K562 (cell line): ENCODE measurements at regions not wholly inside any gene's neighbourhood (a gene's known extent, or its start where the extent isn't known, plus 50 kb on each side); places are given as distances from the start of the nearest gene placed in this dataset.

Experiments used
- CBX2 ChIP-seq: fragments of 200-600 bp; sonication (generic); IDR thresholded peaks from one replicate; pipeline ENCODE4 v1.6.1; 2012; ENCODE audit warnings: mild to moderate bottlenecking, low read length, inconsistent platforms; ENCODE audit not compliant: insufficient read depth, poor library complexity, severe bottlenecking
- EHMT2 ChIP-seq: fragments of 450-650 bp; IDR thresholded peaks from 2 replicates; pipeline ENCODE4 v1.6.1; 2018; ENCODE audit warnings: antibody characterized with exemption
- HMG20B ChIP-seq: fragments of 250-450 bp; sonication (Bioruptor Pico); IDR thresholded peaks from 2 replicates; pipeline ENCODE4 v1.5.0; 2021; ENCODE audit warnings: mild to moderate bottlenecking
- JUND ChIP-seq, 2 experiments: IDR thresholded peaks; 2 replicates in 1 of 2; 3 replicates in 1 of 2; pipeline ENCODE4 v1.6.1; 2011; ENCODE audit warnings: borderline replicate concordance in 2 of 2, low read depth in 2 of 2, low read length in 2 of 2, improper control_type of control experiment in 1 of 2, missing biosample characterization in 1 of 2, missing genetic modification characterization in 1 of 2, missing genetic modification reagents in 1 of 2
- MYC ChIP-seq, 2 experiments: fragments of 250-450 bp in 1 of 2; sonication (Bioruptor Pico) in 1 of 2; IDR thresholded peaks; 2 replicates each; pipeline versions ENCODE4 v1.5.1 to v1.6.1; 2012 to 2021; ENCODE audit warnings: low read depth in 2 of 2, borderline replicate concordance in 1 of 2, improper control_type of control experiment in 1 of 2, low read length in 1 of 2, mild to moderate bottlenecking in 1 of 2, moderate library complexity in 1 of 2
- PTBP1 ChIP-seq: fragments of 200-400 bp; formaldehyde crosslinking; IDR thresholded peaks from 2 replicates; pipeline ENCODE4 v1.6.1; 2017; ENCODE audit warnings: low read depth, low read length
- SMAD1 ChIP-seq: fragments of 150-350 bp; IDR thresholded peaks from 2 replicates; pipeline ENCODE4 v1.6.1; 2014; ENCODE audit warnings: low read length, low read depth; ENCODE audit not compliant: partially characterized antibody
- TAF9B ChIP-seq: fragments of 450-650 bp; IDR thresholded peaks from 2 replicates; pipeline ENCODE4 v1.6.1; 2018; ENCODE audit warnings: mild to moderate bottlenecking; ENCODE audit not compliant: partially characterized antibody
- TF ChIP-seq, protein P1 (sequence below): fragments of 450-650 bp; IDR thresholded peaks from 2 replicates; pipeline ENCODE4 v1.6.1; 2017; ENCODE audit warnings: mild to moderate bottlenecking, moderate library complexity
- TF ChIP-seq, protein P2 (sequence below), 3 experiments: IDR thresholded peaks in 2 of 3; conservative IDR thresholded peaks in 1 of 3; 2 replicates each; pipeline ENCODE4 v1.5.1; 2011 to 2012; ENCODE audit warnings: low read length in 3 of 3, mild to moderate bottlenecking in 3 of 3, control low read depth in 2 of 3, improper control_type of control experiment in 1 of 3, inconsistent platforms in 1 of 3, low read depth in 1 of 3, mixed read lengths in 1 of 3, moderate library complexity in 1 of 3; ENCODE audit not compliant: insufficient read depth in 2 of 3

GRCh38 chr20:60802676-60803075 is 449.4 kb upstream of the CDH4 start:
- TF ChIP-seq TAF9B (no peak), SMAD1 (no peak), CBX2 (no peak), PTBP1 (no peak), HMG20B (CRISPR knock-in tag) (no peak), EHMT2 (no peak), JUND (IDR thresholded peaks at IDR 0.05; ENCODE audit: borderline replicate concordance, low read depth, low read length) (no peak), JUND (tag; IDR thresholded peaks at IDR 0.05; ENCODE audit: borderline replicate concordance, low read depth, low read length) (no peak), MYC (IDR thresholded peaks at IDR 0.05; ENCODE audit: low read depth, low read length) (no peak), MYC (CRISPR knock-in tag; IDR thresholded peaks at IDR 0.05; ENCODE audit: borderline replicate concordance, low read depth) (no peak)
- TF ChIP-seq, protein P1, sequence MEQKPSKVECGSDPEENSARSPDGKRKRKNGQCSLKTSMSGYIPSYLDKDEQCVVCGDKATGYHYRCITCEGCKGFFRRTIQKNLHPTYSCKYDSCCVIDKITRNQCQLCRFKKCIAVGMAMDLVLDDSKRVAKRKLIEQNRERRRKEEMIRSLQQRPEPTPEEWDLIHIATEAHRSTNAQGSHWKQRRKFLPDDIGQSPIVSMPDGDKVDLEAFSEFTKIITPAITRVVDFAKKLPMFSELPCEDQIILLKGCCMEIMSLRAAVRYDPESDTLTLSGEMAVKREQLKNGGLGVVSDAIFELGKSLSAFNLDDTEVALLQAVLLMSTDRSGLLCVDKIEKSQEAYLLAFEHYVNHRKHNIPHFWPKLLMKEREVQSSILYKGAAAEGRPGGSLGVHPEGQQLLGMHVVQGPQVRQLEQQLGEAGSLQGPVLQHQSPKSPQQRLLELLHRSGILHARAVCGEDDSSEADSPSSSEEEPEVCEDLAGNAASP = no peak
- TF ChIP-seq, protein P2, sequence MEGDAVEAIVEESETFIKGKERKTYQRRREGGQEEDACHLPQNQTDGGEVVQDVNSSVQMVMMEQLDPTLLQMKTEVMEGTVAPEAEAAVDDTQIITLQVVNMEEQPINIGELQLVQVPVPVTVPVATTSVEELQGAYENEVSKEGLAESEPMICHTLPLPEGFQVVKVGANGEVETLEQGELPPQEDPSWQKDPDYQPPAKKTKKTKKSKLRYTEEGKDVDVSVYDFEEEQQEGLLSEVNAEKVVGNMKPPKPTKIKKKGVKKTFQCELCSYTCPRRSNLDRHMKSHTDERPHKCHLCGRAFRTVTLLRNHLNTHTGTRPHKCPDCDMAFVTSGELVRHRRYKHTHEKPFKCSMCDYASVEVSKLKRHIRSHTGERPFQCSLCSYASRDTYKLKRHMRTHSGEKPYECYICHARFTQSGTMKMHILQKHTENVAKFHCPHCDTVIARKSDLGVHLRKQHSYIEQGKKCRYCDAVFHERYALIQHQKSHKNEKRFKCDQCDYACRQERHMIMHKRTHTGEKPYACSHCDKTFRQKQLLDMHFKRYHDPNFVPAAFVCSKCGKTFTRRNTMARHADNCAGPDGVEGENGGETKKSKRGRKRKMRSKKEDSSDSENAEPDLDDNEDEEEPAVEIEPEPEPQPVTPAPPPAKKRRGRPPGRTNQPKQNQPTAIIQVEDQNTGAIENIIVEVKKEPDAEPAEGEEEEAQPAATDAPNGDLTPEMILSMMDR (IDR thresholded peaks at IDR 0.05 in 2 of 3, conservative IDR thresholded peaks at IDR 0.05 in 1 of 3; ENCODE audit: insufficient read depth in 2 of 3, low read depth in 1 of 3, low read length in 3 of 3) = no peak
